Activated naive CD8-positive, alpha-beta T cell treated with anti-CD3 and anti-CD28 coated beads, Interleukin-2, amount 10 ng/mL, durations not matched to agents 7 days and 5 days (primary cell): ENCODE measurements at regions not wholly inside any gene's neighbourhood (a gene's known extent, or its start where the extent isn't known, plus 50 kb on each side); places are given as distances from the start of the nearest gene placed in this dataset.

ENCODE experiments used
- ATAC-seq: fragments of 150-1000 bp; cut with Tn5 transposase; one replicate; pipeline ENCODE4 v1.10.0; 2021; ENCODE audit warnings: low read depth, moderate library complexity
- POLR2A ChIA-PET: fragments of 350-600 bp; sonication (Branson Sonifier 250); formaldehyde crosslinking; loops from one replicate; lab custom pipeline; 2021; ENCODE audit warnings: antibody characterized with exemption; lab: Charles Lee
- DNase-seq: peaks from one replicate; pipeline ENCODE4 v3.0.0; 2021
- H3K27ac Mint-ChIP-seq: one replicate; pipeline ENCODE4 v1.8.0; 2022; ENCODE audit warnings: mild to moderate bottlenecking, mixed read lengths
- H3K27me3 Mint-ChIP-seq: one replicate; pipeline ENCODE4 v1.8.0; 2022; ENCODE audit warnings: mild to moderate bottlenecking, moderate library complexity, mixed read lengths
- H3K36me3 Mint-ChIP-seq: one replicate; pipeline ENCODE4 v1.8.0; 2021; ENCODE audit warnings: mild to moderate bottlenecking, mixed read lengths
- H3K4me1 Mint-ChIP-seq: one replicate; pipeline ENCODE4 v1.8.0; 2021; ENCODE audit warnings: mixed read lengths
- H3K4me3 Mint-ChIP-seq: one replicate; pipeline ENCODE4 v1.8.0; 2022; ENCODE audit warnings: mild to moderate bottlenecking, moderate library complexity, mixed read lengths
- H3K9me3 Mint-ChIP-seq: one replicate; pipeline ENCODE4 v1.8.0; 2021; ENCODE audit warnings: mixed read lengths

DNA sequence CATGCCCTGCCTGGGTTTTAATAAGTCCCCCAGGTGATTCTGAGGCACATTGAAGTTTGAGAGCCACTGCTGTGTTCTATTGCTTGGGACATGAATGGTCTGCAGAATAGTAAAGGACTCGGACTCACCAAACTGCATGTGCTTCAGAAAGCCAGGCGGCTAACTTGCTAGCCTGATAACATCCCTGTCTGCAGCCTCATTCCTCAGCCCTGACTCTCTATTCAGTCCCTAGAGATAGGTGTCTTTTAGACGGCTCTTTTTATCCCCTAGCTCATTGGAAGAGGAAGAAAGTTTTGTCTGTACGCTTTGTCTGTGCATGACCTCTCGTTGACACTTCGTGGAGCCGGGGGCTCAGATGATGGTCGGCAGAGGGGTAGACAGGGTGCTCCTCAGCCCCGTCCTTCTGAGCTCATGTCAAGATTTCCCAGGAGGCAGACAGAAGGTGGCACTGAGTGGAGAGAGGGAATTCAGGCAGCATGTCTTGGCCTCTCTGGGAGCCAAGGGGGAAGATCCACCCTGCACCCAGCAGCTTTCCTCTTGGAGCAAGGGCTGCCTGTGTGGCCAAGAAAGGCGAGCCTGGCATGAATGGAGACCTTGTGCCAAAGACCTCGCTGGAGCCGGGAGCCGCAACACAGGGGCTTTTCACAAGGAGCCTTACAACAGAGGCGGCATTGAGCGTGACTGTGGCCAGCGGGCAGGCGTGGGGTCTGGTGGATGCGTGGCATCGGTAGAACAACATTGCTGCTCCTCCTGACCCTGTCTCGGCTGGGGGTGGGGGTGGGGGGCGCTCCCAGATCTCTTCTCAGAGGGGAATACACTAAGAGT is 51.1 kb upstream of the PODXL start:
- Mint-ChIP-seq H3K4me3 (no peak overlapping the region), H3K27ac (no peak overlapping the region), H3K36me3 (no peaks in the 10 kb centered on the region), H3K27me3 (peaks cover 29% of the 10 kb centered on the region), H3K9me3 (no peaks in the 10 kb centered on the region), H3K4me1 (no peaks in the 10 kb centered on the region)
- ATAC-seq (no peak), DNase-seq (no peak)
- POLR2A ChIA-PET, result no interaction called here

DNA sequence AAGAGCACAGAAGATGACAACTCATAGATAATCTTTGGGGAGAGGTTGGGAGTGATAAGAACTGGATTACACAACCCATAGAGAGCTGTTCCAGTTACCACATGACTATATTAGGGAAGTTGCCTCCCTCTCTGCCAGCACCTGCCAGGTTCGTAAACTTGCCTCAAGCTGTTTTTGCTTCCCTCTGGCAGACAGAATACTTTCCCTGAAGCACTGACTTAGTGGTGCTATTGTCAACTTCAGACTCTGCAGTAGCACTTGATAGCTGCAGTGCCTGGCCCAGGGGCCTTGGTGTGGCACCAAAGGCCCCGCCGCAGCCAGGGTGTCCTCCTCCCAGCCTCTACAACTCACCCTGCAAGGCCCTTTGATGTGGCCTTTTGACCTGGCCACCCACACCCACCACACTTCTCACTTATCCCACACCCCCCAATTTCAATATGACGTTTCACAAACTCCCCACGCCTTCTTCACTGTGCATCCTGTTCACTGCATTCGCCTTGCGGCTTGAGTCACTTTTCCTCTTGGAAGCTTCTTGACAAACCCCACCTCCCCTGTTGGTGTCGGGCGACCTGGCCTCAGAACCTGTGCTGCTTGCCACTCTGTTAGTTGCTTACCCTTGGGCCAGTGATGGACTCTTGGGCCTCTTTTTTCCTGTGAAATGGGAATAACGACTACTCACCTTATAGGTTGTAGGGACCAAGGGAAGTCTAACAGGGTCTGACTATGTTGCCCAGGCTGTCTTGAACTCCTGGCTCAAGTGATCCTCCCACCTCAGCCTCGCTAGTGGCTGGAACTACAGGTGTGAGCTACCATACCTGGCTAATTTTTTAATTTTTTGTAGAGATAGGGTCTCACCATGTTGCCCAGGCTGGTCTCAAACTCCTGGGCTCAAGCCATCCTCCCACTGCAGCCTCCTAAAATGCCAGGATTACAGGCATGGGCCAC is 50.2 kb upstream of the PODXL start:
- ATAC-seq (no peak), DNase-seq (no peak)
- no peaks in the 10 kb centered on the region for H3K4me1 Mint-ChIP-seq
- H3K27me3 Mint-ChIP-seq, result peaks cover 29% of the 10 kb centered on the region
- POLR2A ChIA-PET, result no interaction called here
- H3K4me3 Mint-ChIP-seq, result no peak overlapping the region
- H3K9me3 Mint-ChIP-seq, result no peaks in the 10 kb centered on the region
- no peaks in the 10 kb centered on the region for H3K36me3 Mint-ChIP-seq
- H3K27ac Mint-ChIP-seq, result no peak overlapping the region
